ENCODE measurements at regions not wholly inside any gene's neighbourhood (a gene's known extent, or its start where the extent isn't known, plus 50 kb on each side); places are given as distances from the start of the nearest gene placed in this dataset.
"Not testable (repeated sequence)": the region's sequence is repeated elsewhere in the genome, so short reads cannot be mapped to it uniquely, and the experiment has no call there.

DNA sequence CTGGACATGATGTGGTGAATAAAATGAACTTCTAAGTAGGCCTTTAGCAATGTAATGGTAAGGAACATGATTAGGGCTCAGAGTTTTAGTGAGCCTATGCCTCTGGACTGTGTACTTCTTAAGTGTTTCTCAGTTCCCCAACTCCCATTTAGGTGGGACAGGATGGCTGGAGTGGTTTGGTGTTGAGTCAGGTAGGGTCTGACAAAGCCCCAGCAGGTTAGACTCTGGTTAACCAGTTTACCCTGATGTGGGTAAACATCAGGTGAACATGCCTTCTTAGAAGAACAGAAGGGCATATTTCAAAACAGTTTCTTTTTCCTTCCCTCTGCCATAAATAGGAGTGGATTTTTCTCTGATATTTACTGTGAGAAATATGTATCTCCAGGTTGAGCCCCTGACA is 1548.7 kb downstream of the GRIK2 start:
- in situ Hi-C loops (cut with HindIII; ENCODE audit: low pct_unique_long_range_greater_than_20kb, low sequenced_read_pairs) = no loop called here
- DNase-seq (ENCODE audit: low read depth, low spot score) = no peak

DNA sequence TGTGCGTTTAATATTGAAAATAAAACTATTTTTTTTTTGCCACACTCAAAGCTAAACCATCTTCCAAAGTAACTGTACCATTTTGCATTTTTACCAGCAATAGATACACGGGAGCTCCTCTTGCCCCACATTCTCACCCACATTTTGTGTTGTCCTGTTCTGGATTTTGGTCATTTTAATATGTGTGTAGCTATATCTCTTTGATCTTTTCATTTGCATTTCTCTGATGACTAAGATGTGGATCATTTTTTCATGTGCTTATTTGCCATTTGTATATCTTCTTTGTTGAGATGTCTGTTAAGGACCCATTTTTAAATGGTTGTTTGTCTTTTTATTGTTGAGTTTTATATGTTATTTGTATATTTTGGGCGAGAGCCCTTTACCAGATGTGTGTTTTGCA is 1543.5 kb downstream of the GRIK2 start:
- in situ Hi-C loops (cut with HindIII; ENCODE audit: low pct_unique_long_range_greater_than_20kb, low sequenced_read_pairs) = no loop called here

DNA sequence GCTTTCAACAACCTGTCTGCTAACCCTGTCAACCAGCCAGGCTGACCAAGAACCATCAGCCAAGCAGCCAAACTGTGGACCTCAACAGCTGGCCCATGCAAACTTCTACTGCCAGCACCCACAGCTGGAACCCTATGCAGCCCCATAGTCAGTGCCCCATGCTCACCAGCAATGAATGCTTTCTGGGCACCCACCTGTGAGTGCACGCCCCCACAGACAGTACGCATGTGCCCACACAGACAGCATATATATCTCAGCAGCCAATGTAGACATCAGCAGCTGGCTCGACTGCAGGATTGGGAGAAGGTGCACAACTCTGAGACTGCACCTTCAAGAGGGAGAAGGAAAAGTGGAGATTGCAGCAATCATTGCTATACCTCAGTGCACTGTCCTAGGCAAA is 1534.6 kb downstream of the GRIK2 start:
- DNase-seq (ENCODE audit: low read depth, low spot score) = no peak
- in situ Hi-C loops (cut with HindIII; ENCODE audit: low pct_unique_long_range_greater_than_20kb, low sequenced_read_pairs) = no loop called here

More for the DNA sequence above, 1543.5 kb downstream of the GRIK2 start:
- no peak for DNase-seq (ENCODE audit: low read depth, low spot score)

DNA sequence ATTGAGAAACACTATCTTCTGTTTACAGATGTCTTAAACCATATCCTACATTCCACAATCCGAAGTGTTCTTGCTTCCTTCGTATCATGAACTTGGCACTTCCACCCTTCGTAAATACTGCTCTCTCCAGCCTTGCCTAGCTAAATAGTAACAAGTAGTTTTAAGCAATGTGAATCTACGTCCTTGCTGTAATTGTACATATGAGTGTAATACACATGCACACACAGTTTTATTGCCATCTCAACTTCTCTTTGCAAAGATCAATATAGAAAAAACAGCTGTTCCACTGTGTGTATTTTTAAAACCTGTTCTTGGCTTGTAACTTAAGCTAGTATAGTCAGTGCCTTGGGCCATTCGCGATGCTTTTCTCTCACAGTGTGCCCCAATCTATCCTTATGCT is 1524.7 kb downstream of the GRIK2 start:
- in situ Hi-C loops (cut with HindIII; ENCODE audit: low pct_unique_long_range_greater_than_20kb, low sequenced_read_pairs) = no loop called here

DNA sequence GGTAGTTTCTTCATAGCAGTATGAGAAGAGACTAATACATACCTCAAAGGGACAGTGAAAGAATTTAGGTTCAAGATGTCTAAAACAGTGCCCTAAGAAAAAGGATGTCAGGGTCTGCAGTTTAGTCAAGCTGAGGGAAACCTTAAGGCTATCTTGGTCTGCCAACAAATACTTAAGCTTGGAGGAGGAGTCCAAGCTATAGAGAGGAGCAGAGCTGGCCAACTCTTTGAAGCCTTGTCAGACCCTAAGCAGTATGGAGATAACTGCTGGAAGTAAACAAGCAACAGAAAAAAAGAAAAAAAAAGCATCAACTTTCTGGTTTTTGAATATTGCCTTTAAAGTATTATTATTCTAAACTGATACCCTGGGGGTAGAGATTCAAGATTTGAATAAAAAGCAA is 1518.1 kb downstream of the GRIK2 start:
- DNase-seq (ENCODE audit: low read depth, low spot score) = no peak
- in situ Hi-C loops (cut with HindIII; ENCODE audit: low pct_unique_long_range_greater_than_20kb, low sequenced_read_pairs) = no loop called here

More for the DNA sequence above, 1524.7 kb downstream of the GRIK2 start:
- DNase-seq (ENCODE audit: low read depth, low spot score) = no peak

DNA sequence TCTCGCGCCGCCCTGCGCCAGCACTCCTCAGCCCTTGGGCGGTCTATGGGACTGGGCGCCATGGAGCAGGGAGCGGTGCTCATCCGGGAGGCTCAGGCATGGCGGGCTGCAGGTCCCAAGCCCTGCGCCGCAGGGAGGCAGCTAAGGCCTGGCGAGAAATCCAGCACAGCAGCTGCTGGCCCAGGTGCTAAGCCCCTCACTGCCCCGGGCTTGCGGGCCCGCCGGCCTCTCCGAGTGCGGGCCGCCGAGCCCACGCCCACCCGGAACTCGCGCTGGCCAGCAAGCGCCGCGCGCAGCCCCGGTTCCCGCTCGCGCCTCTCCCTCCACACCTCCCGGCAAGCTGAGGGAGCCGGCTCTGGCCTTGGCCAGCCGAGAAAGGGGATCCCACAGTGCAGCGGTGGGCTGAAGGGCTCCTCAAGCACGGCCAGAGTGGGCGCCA is 1517.2 kb downstream of the GRIK2 start:
- in situ Hi-C loops (cut with HindIII; ENCODE audit: low pct_unique_long_range_greater_than_20kb, low sequenced_read_pairs); DNase-seq (ENCODE audit: low read depth, low spot score): not testable (repeated sequence)

DNA sequence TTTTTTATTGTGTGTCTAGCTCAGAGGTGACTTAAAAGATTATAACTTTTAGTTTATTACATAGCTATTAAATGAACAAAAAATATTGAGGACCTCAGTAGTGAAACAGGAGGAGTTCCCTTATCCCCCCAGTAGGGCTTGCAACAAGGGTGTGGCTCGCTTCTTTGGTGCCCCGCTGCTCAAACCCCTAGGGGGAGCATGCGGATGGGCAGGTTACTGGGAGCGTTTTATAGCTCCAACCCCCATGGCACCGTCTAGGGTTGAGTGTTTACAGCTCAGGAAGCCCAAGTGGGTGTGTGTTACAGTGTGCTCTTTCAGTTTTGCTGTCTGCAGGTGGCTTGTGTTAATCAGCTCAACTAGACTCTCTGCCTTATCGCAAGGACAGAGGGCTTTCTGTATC is 1513.7 kb downstream of the GRIK2 start:
- in situ Hi-C loops (cut with HindIII; ENCODE audit: low pct_unique_long_range_greater_than_20kb, low sequenced_read_pairs) = no loop called here
- DNase-seq (ENCODE audit: low read depth, low spot score) = peak; percentile 4

DNA sequence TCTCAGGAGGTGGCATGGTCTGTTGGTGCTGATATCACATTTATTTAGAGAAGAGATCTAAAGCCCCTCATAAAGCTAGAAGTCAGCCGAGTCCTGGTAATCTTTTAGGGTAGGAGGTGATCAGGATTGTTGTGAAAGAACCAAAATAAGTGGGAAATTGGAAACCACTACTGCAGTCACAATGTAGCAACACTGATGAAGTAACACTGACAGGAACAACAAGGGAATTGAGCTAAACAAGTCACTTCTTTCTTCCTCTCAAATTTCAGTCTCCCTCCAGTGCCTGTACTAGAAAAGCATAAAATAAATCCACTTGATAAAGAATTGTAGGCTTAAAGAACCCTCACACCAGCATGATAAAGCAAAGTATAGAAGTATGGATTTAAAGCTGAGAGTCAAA is 1509.0 kb downstream of the GRIK2 start:
- DNase-seq (ENCODE audit: low read depth, low spot score) = no peak
- in situ Hi-C loops (cut with HindIII; ENCODE audit: low pct_unique_long_range_greater_than_20kb, low sequenced_read_pairs) = no loop called here

DNA sequence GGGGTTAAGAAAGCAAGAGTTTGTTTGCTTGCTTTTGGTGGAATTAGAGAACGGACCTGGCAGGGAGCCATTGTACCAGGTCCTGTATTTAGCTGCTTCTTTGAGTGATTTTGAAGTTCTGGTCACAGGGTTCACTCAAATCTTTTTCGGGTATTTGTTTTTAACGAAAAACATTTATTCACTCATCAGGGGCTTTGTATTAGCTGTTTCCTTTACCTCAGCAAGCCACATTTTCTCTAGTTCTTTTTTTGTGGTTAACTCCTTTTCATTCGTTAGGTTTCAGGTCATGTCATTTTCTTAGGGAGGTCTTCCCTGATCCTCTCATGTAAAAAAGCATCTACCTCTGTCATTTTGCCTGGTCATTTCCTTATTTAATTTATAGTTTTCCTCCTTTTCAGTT is 1502.2 kb downstream of the GRIK2 start:
- DNase-seq (ENCODE audit: low read depth, low spot score) = no peak
- in situ Hi-C loops (cut with HindIII; ENCODE audit: low pct_unique_long_range_greater_than_20kb, low sequenced_read_pairs) = no loop called here

DNA sequence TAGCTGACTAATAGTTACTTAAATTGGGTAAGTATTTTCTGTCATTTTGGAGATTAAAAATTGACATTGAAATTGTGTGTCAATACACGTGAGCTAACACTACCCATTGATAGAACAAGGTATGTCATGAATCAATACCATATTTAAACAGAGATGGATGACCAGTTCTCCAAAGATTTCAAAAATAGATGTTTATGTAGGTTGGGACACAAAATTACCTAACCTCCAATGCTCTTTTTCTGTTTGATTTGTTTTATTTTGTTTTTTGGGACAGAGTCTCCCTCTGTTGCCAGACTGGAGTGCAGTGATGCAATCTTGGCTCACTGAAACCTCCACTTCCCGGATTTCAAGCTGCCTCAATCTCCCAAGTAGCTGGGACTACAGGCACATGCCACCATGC is 1491.7 kb downstream of the GRIK2 start:
- in situ Hi-C loops (cut with HindIII; ENCODE audit: low pct_unique_long_range_greater_than_20kb, low sequenced_read_pairs) = no loop called here

DNA sequence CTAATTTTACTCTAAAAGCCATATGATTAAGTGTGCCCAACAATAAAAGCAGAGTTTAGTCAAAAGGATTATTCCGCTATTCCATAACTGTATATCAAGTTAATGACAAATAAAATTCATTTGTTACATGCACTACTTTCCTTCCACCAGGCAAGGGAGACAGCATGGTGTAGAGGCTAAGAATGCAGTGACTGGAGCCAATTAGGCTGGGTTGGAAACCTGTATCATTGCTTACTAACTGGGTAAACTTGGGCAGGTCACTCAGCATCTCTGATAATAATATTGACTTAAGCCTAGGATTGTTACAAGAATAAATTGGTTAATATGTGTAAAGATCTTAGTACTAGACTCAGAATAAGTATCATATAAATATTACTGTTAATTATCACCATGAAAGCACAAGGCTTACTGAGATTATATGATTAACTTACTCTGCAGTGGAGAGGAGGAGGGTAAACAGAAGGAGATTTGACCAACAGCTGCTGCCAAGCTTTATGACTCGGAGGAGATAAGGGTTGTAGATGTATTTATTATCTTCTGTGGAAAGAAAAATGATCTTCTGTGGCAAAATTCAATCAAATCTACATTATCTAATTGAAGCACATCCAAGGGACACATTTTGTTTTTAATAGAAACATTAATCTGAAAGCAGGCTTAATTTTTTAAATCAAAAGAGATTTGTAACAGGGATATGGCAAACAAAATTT is 1459.9 kb downstream of the GRIK2 start:
- DNase-seq (ENCODE audit: low read depth, low spot score) = no peak
- in situ Hi-C loops (cut with HindIII; ENCODE audit: low pct_unique_long_range_greater_than_20kb, low sequenced_read_pairs) = no loop called here

More for the DNA sequence above, 1491.7 kb downstream of the GRIK2 start:
- no peak for DNase-seq (ENCODE audit: low read depth, low spot score)

DNA sequence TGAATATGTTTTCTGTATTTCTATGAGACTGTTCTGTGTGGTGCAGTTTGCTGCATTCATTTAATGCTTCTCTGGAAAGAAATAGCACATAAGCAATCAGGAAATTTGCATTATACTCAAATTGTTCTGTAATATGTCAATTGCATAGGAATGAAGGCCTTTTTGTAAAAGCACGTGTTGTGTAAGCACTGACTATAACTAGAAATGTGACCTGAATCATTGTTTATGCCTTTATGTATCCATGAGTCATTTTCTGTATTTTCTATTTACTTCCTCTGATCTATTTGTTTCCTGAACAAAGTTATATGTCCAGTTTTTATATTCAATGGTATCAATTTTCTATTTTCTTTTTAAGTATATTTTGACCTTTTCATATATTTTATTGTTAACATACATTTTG is 1455.3 kb downstream of the GRIK2 start:
- in situ Hi-C loops (cut with HindIII; ENCODE audit: low pct_unique_long_range_greater_than_20kb, low sequenced_read_pairs) = no loop called here
- no peak for DNase-seq (ENCODE audit: low read depth, low spot score)

DNA sequence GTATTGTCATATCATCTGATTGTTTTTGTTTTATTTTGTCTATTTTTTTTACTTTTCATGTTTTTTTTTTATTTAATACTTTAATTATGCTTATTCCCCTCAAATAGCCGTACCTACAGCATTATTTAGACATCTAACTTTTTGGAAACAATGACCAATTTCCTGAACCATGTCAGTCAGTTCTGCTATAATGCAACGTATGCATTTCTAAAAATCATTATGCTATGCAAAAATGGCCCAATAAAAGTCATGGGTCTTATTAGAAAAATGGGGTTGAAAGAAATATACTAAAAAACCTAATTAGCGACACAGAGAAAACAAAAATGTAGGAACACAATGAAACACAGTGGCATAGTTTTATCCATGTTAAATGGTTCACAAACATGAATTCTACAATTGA is 1454.7 kb downstream of the GRIK2 start:
- in situ Hi-C loops (cut with HindIII; ENCODE audit: low pct_unique_long_range_greater_than_20kb, low sequenced_read_pairs) = no loop called here
- DNase-seq (ENCODE audit: low read depth, low spot score) = no peak

DNA sequence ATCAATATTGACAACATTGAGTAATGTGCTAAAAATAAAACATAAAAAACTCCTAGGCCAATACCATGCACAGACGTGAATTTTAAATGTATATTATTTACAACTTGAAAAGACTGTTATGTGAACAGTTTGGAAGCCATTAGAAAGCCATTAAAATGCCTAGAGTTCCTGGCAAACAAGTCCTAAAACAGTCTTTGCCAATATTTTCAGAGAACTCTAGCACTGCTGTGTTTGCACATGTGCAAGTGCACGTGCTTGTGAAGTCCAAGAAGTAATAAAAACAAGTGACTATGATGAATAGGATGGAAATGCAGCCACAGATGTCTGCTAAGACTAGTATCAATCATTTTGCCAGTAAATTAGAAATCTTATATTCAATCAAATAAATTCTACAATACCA is 1447.6 kb downstream of the GRIK2 start:
- DNase-seq (ENCODE audit: low read depth, low spot score) = no peak
- in situ Hi-C loops (cut with HindIII; ENCODE audit: low pct_unique_long_range_greater_than_20kb, low sequenced_read_pairs) = no loop called here

DNA sequence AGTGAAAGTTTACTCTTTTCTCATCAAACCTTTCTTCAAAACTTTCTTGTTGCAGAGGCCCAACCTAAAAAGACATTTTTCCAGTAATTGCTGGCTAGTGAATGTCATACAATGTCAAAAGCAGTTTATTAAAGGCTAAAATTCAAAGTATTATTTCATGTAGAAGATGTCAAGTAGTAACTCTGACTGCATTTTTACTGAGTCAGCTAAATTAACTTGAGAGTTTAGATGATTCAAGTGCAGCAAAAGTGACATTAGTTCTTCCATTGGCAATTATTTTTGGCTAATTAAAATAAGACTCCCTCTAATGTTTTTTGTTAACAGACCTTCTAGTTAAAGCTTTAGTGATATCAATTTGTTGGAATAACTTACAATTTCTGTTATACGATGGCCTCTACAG is 1438.5 kb downstream of the GRIK2 start:
- in situ Hi-C loops (cut with HindIII; ENCODE audit: low pct_unique_long_range_greater_than_20kb, low sequenced_read_pairs) = no loop called here

DNA sequence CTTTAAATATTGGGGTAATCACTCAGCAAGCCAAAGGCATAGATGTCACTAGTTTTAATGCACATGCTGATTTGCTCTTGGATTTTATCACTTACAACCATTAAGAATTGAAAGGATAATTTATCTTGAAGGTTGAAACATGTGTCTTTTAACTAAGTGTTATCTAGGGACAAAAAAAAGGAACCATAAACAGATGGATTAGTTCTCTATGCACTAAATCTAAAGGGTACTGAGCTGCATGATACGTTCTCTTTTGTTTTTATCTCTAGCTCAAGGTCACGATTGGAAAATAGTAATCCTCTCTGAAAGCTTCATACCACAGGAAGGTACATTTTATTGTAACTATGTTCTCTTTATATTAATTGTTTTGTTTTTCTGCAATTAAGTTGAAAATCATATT is 1426.6 kb downstream of the GRIK2 start:
- in situ Hi-C loops (cut with HindIII; ENCODE audit: low pct_unique_long_range_greater_than_20kb, low sequenced_read_pairs) = no loop called here
- no peak for DNase-seq (ENCODE audit: low read depth, low spot score)

More for the DNA sequence above, 1438.5 kb downstream of the GRIK2 start:
- DNase-seq (ENCODE audit: low read depth, low spot score) = no peak

DNA sequence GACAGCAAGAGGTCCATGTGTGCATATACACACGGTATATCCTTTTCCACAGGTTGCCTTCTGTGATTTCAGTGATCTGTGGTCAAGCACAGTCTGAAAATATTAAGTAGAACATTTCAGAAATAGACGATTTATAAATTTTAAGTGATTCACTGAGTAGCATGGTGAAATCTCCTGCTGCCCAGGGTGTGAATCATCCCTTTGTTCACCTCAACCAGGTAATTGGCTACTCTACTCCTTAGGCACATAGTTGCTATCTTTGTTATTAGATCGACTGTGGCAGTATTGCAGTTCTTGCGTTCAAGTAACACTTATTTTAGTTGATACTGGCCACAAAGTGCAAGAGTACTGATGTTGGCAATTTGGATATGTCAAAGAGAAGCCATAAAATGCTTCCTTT is 1421.7 kb downstream of the GRIK2 start:
- in situ Hi-C loops (cut with HindIII; ENCODE audit: low pct_unique_long_range_greater_than_20kb, low sequenced_read_pairs) = no loop called here
- no peak for DNase-seq (ENCODE audit: low read depth, low spot score)

DNA sequence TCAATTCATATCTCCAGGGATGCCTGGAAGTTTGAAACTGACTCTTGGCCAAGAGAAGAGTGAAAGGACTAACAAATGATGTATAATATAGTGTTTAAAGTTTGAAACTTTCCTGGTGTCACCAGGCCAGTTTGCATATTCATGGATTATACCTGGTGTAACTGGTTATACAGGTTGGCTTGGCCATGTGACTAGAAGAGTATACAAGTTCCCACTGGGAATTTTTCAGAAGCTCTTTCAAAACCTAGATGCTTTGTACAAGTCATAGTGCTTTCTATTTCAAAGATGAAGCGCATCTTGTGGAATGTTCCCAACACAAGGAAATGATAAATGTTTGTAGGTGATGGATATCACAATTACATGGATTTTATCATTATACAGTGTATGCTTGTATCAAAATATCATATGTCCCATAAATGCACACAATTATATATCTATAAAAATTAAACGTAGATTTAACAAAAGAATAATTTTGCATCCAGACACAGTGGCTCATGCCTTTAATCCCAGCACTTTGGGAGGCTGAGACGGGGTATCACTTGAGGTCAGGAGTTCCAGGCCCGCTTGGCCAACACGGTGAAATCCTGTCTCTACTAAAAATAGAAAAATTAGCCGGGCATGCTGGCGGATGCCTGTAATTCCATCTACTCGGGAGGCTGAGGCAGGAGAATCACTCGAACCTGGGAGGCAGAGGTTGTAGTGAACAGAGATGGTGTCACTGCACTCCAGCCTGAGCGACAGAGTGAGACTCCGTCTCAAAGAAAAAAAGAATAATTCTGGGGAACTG is 1420.2 kb downstream of the GRIK2 start:
- in situ Hi-C loops (cut with HindIII; ENCODE audit: low pct_unique_long_range_greater_than_20kb, low sequenced_read_pairs) = no loop called here
- no peak for DNase-seq (ENCODE audit: low read depth, low spot score)

DNA sequence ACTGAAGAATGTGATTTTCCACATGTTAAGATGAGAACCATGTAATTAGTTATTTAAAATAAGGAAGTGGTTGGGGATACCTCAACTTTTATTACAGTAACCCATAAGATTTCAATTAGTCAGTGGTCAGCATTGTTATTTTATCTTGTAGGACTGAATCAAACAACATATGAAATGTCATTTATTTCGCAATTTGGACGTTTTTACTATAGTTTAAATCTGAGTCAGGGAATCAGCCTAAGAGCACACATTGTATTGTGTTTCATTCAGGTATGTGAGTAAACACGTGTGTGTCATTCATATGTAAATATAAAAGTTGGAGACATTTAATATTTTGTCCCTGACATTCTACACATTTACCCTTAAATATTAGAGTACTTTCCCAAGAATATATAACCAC is 1418.7 kb downstream of the GRIK2 start:
- in situ Hi-C loops (cut with HindIII; ENCODE audit: low pct_unique_long_range_greater_than_20kb, low sequenced_read_pairs) = no loop called here

More for the DNA sequence above, 1418.7 kb downstream of the GRIK2 start:
- no peak for DNase-seq (ENCODE audit: low read depth, low spot score)

Measured in SK-MEL-5 (cell line).